CD4-positive, alpha-beta T cell (primary cell): ENCODE measurements at regions not wholly inside any gene's neighbourhood (a gene's known extent, or its start where the extent isn't known, plus 50 kb on each side); places are given as distances from the start of the nearest gene placed in this dataset.

Experiments
- ATAC-seq: fragments of 200-7000 bp; cut with Tn5 transposase; one replicate; pipeline ENCODE4 v1.10.0; 2022; ENCODE audit warnings: mild to moderate bottlenecking; ENCODE audit not compliant: poor library complexity
- CTCF ChIA-PET: fragments of 350-600 bp; sonication (Branson Sonifier 250); formaldehyde crosslinking; loops from one replicate; lab custom pipeline; 2021; ENCODE audit warnings: antibody characterized with exemption, inconsistent platforms; lab: Charles Lee
- POLR2A ChIA-PET: fragments of 350-600 bp; sonication (Branson Sonifier 250); formaldehyde crosslinking; loops from one replicate; lab custom pipeline; 2021; ENCODE audit warnings: antibody characterized with exemption, inconsistent platforms; lab: Charles Lee
- DNase-seq, 14 experiments: peaks; one replicate each; pipeline ENCODE4 v3.0.0-alpha.2; 2013 to 2020; ENCODE audit warnings: mixed read lengths in 2 of 14
- H3K27ac ChIP-seq, 2 donors: one replicate each; pipeline versions ENCODE4 v1.5.1 to v1.7.0; 2013; ENCODE audit warnings: low read length in 2 of 2, low read depth in 1 of 2, mild to moderate bottlenecking in 1 of 2
- H3K27me3 ChIP-seq, 2 experiments: 1 replicate in 1 of 2; 2 replicates in 1 of 2; pipeline versions ENCODE4 v1.6.1 to v1.7.0; 2013; ENCODE audit warnings: low read length in 2 of 2, control low read depth in 1 of 2, mild to moderate bottlenecking in 1 of 2, moderate library complexity in 1 of 2; ENCODE audit not compliant: insufficient read depth in 2 of 2, control insufficient read depth in 1 of 2
- H3K36me3 ChIP-seq: one replicate; pipeline ENCODE4 v1.6.1; 2013; ENCODE audit warnings: low read length, control low read depth; ENCODE audit not compliant: insufficient read depth
- H3K4me1 ChIP-seq: one replicate; pipeline ENCODE4 v1.6.1; 2013; ENCODE audit warnings: low read length, control low read depth; ENCODE audit not compliant: insufficient read depth
- H3K4me3 ChIP-seq: one replicate; pipeline ENCODE4 v1.5.1; 2013; ENCODE audit warnings: mild to moderate bottlenecking, low read length, moderate library complexity
- H3K9me3 ChIP-seq, 2 experiments: 1 replicate in 1 of 2; 2 replicates in 1 of 2; pipeline versions ENCODE4 v1.6.1 to v1.7.0; 2013; ENCODE audit warnings: low read length in 2 of 2, mild to moderate bottlenecking in 2 of 2, control low read depth in 1 of 2, moderate library complexity in 1 of 2; ENCODE audit not compliant: control insufficient read depth in 1 of 2, insufficient read depth in 1 of 2
- H3K27ac Mint-ChIP-seq: one replicate; pipeline ENCODE4 v1.8.0; 2020; ENCODE audit warnings: mixed read lengths
- H3K27me3 Mint-ChIP-seq: one replicate; pipeline ENCODE4 v1.8.0; 2021; ENCODE audit warnings: mixed read lengths
- H3K36me3 Mint-ChIP-seq: one replicate; pipeline ENCODE4 v1.8.0; 2021; ENCODE audit warnings: low read depth, mixed read lengths
- H3K4me1 Mint-ChIP-seq: one replicate; pipeline ENCODE4 v1.8.0; 2021; ENCODE audit warnings: low read depth, mixed read lengths
- H3K4me3 Mint-ChIP-seq: one replicate; pipeline ENCODE4 v1.8.0; 2020; ENCODE audit warnings: mild to moderate bottlenecking, mixed read lengths
- H3K9me3 Mint-ChIP-seq: one replicate; pipeline ENCODE4 v1.8.0; 2020; ENCODE audit warnings: mixed read lengths
- intact Hi-C, 2 experiments: fragments of 100-400 bp; cut with DNase I in 1 of 2; cut with micrococcal nuclease in 1 of 2; formaldehyde crosslinking; loops; one replicate each; pipeline versions ENCODE4 v1.15.1 to v1.9.0; 2023 to 2025; cut with DNase I, micrococcal nuclease
- TF ChIP-seq, protein P1 (sequence below): fragments of 200-600 bp; IDR thresholded peaks from one replicate; pipeline ENCODE4 v1.8.0; 2022; ENCODE audit warnings: antibody characterized with exemption, mild to moderate bottlenecking

GRCh38 chr5:107204413-107204812 lies 466.3 kb downstream of the EFNA5 start:
- Mint-ChIP-seq H3K36me3 (no peaks in the 10 kb centered on the region), H3K27me3 (no peaks in the 10 kb centered on the region), H3K4me3 (no peak overlapping the region), H3K9me3 (no peaks in the 10 kb centered on the region), H3K4me1 (no peaks in the 10 kb centered on the region), H3K27ac (no peak overlapping the region)
- TF ChIP-seq, protein P1, sequence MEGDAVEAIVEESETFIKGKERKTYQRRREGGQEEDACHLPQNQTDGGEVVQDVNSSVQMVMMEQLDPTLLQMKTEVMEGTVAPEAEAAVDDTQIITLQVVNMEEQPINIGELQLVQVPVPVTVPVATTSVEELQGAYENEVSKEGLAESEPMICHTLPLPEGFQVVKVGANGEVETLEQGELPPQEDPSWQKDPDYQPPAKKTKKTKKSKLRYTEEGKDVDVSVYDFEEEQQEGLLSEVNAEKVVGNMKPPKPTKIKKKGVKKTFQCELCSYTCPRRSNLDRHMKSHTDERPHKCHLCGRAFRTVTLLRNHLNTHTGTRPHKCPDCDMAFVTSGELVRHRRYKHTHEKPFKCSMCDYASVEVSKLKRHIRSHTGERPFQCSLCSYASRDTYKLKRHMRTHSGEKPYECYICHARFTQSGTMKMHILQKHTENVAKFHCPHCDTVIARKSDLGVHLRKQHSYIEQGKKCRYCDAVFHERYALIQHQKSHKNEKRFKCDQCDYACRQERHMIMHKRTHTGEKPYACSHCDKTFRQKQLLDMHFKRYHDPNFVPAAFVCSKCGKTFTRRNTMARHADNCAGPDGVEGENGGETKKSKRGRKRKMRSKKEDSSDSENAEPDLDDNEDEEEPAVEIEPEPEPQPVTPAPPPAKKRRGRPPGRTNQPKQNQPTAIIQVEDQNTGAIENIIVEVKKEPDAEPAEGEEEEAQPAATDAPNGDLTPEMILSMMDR = no peak
- ChIA-PET CTCF (no interaction called here), POLR2A (no interaction called here)
- ATAC-seq (no peak), DNase-seq (no peak)
- Histone ChIP-seq H3K4me1 (no peaks in the 10 kb centered on the region), H3K4me3 (no peak overlapping the region), H3K36me3 (no peaks in the 10 kb centered on the region), H3K9me3 (no peaks in the 10 kb centered on the region), H3K27ac (no peak overlapping the region), H3K27me3 (no peaks in the 10 kb centered on the region)
- intact Hi-C loops = no loop called here

DNA sequence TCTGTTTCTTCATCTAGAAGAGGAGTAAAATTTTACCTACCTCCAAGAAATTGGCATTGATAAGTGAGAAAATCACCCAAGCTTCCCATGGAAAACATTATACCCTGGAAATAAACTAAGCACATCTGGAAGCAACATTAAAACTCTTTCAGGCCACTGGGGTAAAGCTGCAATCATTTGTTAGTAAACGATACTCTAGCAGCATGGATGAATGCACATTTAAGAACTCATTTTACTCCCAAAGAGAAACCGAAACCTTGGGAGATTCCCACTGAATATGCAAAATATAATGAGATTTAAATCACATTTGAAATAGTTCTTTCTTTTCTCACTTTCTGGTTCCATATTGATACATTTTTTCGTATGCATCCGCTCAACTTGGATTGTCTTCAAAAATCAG lies 467.5 kb downstream of the EFNA5 start:
- Mint-ChIP-seq H3K9me3 (no peaks in the 10 kb centered on the region), H3K4me1 (no peaks in the 10 kb centered on the region), H3K27me3 (no peaks in the 10 kb centered on the region), H3K36me3 (no peaks in the 10 kb centered on the region), H3K4me3 (no peak overlapping the region), H3K27ac (no peak overlapping the region)
- Histone ChIP-seq H3K27ac (no peak overlapping the region), H3K36me3 (no peaks in the 10 kb centered on the region), H3K27me3 (no peaks in the 10 kb centered on the region), H3K9me3 (no peaks in the 10 kb centered on the region), H3K4me3 (no peak overlapping the region), H3K4me1 (no peaks in the 10 kb centered on the region)
- POLR2A ChIA-PET = no interaction called here
- TF ChIP-seq, protein P1 = no peak
- CTCF ChIA-PET = no interaction called here
- intact Hi-C loops = no loop called here
- ATAC-seq = no peak
- no peak for DNase-seq

DNA sequence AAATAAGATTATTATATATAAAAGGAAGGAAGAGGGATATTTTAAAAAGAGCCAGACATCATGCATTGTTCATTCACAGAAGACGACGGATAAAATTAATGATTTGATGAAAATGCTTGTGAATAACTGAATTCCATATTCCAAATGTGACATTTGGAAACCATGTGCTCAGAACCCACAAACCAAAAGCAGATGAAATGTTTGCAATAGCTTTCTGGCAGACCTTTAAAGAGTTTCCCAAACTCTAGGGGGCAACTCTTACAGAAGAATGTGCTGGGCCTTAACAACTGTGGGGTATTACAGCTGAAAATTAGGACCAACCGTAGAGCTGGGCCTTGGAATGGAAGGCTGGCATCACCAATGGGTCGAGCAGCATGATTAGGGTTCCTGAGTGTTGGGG lies 471.0 kb downstream of the EFNA5 start:
- no peaks in the 10 kb centered on the region for H3K4me1 Mint-ChIP-seq
- intact Hi-C loops = no loop called here
- no peak overlapping the region for H3K4me3 ChIP-seq
- no peaks in the 10 kb centered on the region for H3K9me3 ChIP-seq
- DNase-seq = no peak
- H3K27me3 Mint-ChIP-seq = no peaks in the 10 kb centered on the region
- no peak overlapping the region for H3K27ac Mint-ChIP-seq
- TF ChIP-seq, protein P1 = no peak
- no peaks in the 10 kb centered on the region for H3K4me1 ChIP-seq
- ChIA-PET POLR2A (no interaction called here), CTCF (no interaction called here)
- ATAC-seq = no peak
- no peaks in the 10 kb centered on the region for H3K36me3 Mint-ChIP-seq
- no peaks in the 10 kb centered on the region for H3K27me3 ChIP-seq
- no peaks in the 10 kb centered on the region for H3K36me3 ChIP-seq
- no peak overlapping the region for H3K4me3 Mint-ChIP-seq
- H3K27ac ChIP-seq = no peak overlapping the region
- H3K9me3 Mint-ChIP-seq = no peaks in the 10 kb centered on the region
